ENCODE measurements at regions not wholly inside any gene's neighbourhood (a gene's known extent, or its start where the extent isn't known, plus 50 kb on each side); places are given as distances from the start of the nearest gene placed in this dataset.
A peak's percentile ranks its signal among the peaks of the same experiment; 100 is the strongest.

- TF ChIP-seq EZH2 (IDR thresholded peaks at IDR 0.05; ENCODE audit: low read depth, unreplicated experiment) (no peak), POLR2AphosphoS5 (IDR thresholded peaks at IDR 0.05; ENCODE audit: low read depth) (no peak), REST (IDR thresholded peaks at IDR 0.05; ENCODE audit: unreplicated experiment) (no peak), ZNF331 (CRISPR knock-in tag; IDR thresholded peaks at IDR 0.05; ENCODE audit: low read depth) (no peak), JUNB (IDR thresholded peaks at IDR 0.05; ENCODE audit: unreplicated experiment) (no peak)
Measured at GRCh38 chr15:81747026-81747425, 298.8 kb downstream of the MEX3B start (continued).

DNA sequence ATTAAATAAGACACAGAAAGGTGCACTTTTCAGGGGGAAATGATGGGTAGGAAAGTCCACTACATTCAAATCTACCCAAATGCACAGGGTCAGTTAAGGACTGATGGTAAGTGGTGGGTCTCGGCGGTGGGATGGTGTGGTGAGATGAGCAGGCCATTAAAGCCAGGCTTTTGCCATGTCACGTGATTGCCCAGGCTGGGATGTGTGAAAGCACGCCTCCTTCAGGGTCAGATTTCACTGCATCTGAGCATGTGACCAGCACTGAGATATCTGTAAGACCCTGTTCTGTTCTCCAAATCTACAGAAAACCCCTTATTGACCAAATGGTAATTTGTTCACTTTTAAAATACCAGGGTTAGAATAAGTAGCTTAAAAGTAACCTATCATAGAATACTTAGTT, 301.5 kb downstream of the MEX3B start:
- peak; percentile 67 for ATAC-seq
- Histone ChIP-seq H4K20me1 (replicated peaks; ENCODE audit: insufficient read depth) (0 out of 2 replicates have a peak, but pooled peaks cover 2% of the 10 kb centered on the region), H2AFZ (no peak overlapping the region), H3K27ac (ENCODE audit: low read depth) (no peak overlapping the region), H3K4me3 (no peak overlapping the region), H3K79me2 (replicated peaks; ENCODE audit: insufficient read depth) (no peaks in the 10 kb centered on the region), H3K36me3 (ENCODE audit: insufficient read depth) (no peaks in the 10 kb centered on the region), H3K4me1 (ENCODE audit: insufficient read depth) (no peaks in the 10 kb centered on the region), H3K4me2 (no peak overlapping the region), H3F3A (replicated peaks; ENCODE audit: low read depth) (no peaks in the 10 kb centered on the region), H3K27me3 (ENCODE audit: insufficient read depth) (no peaks in the 10 kb centered on the region), H3K9me2 (ENCODE audit: insufficient read depth) (no peaks in the 10 kb centered on the region)
- peak; percentile 56 for DNase-seq (ENCODE audit: low spot score)
- H3K4me3 Mint-ChIP-seq = no peak overlapping the region
- H3K27ac Mint-ChIP-seq = no peak overlapping the region
- peaks cover 2% of the 10 kb centered on the region; the same call in 2 of the 3 replicates for H3K4me1 Mint-ChIP-seq
- TF ChIP-seq, protein P1, sequence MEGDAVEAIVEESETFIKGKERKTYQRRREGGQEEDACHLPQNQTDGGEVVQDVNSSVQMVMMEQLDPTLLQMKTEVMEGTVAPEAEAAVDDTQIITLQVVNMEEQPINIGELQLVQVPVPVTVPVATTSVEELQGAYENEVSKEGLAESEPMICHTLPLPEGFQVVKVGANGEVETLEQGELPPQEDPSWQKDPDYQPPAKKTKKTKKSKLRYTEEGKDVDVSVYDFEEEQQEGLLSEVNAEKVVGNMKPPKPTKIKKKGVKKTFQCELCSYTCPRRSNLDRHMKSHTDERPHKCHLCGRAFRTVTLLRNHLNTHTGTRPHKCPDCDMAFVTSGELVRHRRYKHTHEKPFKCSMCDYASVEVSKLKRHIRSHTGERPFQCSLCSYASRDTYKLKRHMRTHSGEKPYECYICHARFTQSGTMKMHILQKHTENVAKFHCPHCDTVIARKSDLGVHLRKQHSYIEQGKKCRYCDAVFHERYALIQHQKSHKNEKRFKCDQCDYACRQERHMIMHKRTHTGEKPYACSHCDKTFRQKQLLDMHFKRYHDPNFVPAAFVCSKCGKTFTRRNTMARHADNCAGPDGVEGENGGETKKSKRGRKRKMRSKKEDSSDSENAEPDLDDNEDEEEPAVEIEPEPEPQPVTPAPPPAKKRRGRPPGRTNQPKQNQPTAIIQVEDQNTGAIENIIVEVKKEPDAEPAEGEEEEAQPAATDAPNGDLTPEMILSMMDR (conservative IDR thresholded peaks at IDR 0.05; ENCODE audit: low read depth in 2 of 2) = peak in 1 of 2 experiments; percentile 17; a peak in 1 of 4 replicates
- TF ChIP-seq STAT1 (IDR thresholded peaks at IDR 0.05; ENCODE audit: unreplicated experiment) = no peak
- H3K9me3 Mint-ChIP-seq = peaks cover 3% of the 10 kb centered on the region; the same call in 2 of the 3 replicates
- peaks cover 4% of the 10 kb centered on the region; the same call in 2 of the 3 replicates for H3K36me3 Mint-ChIP-seq (ENCODE audit: low read depth)
- H3K27me3 Mint-ChIP-seq (ENCODE audit: insufficient read depth, low read depth, poor library complexity) = no peaks in the 10 kb centered on the region

- no peak overlapping the region for H3K27ac Mint-ChIP-seq
- Histone ChIP-seq H3K79me2 (replicated peaks; ENCODE audit: insufficient read depth) (no peaks in the 10 kb centered on the region; the same call in 1 of the 2 replicates), H3K4me3 (no peak overlapping the region), H3K4me2 (no peak overlapping the region), H3K27ac (ENCODE audit: low read depth) (no peak overlapping the region), H2AFZ (no peak overlapping the region), H3K36me3 (ENCODE audit: insufficient read depth) (no peaks in the 10 kb centered on the region), H3K9me2 (ENCODE audit: insufficient read depth) (0 out of 2 replicates have a peak, but pooled peaks cover 3% of the 10 kb centered on the region), H4K20me1 (replicated peaks; ENCODE audit: insufficient read depth) (no peaks in the 10 kb centered on the region), H3K4me1 (ENCODE audit: insufficient read depth) (no peaks in the 10 kb centered on the region), H3K27me3 (ENCODE audit: insufficient read depth) (no peaks in the 10 kb centered on the region), H3F3A (replicated peaks; ENCODE audit: low read depth) (no peaks in the 10 kb centered on the region)
- H3K4me1 Mint-ChIP-seq = peaks cover 2% of the 10 kb centered on the region; the same call in 2 of the 3 replicates
- H3K9me3 Mint-ChIP-seq = peaks cover 12% of the 10 kb centered on the region
- DNase-seq (ENCODE audit: low spot score) = no peak
- H3K27me3 Mint-ChIP-seq (ENCODE audit: insufficient read depth, low read depth, poor library complexity) = no peaks in the 10 kb centered on the region
- H3K4me3 Mint-ChIP-seq = no peak overlapping the region
- H3K36me3 Mint-ChIP-seq (ENCODE audit: low read depth) = peaks cover 12% of the 10 kb centered on the region; the same call in 2 of the 3 replicates
- ATAC-seq = no peak
- TF ChIP-seq, protein P1 (conservative IDR thresholded peaks at IDR 0.05; ENCODE audit: low read depth in 2 of 2) = no peak
- TF ChIP-seq NANOG (IDR thresholded peaks at IDR 0.05; ENCODE audit: borderline replicate concordance) (no peak), STAT1 (IDR thresholded peaks at IDR 0.05; ENCODE audit: unreplicated experiment) (no peak), ZNF331 (CRISPR knock-in tag; IDR thresholded peaks at IDR 0.05; ENCODE audit: low read depth) (no peak), ZNF114 (CRISPR knock-in tag; IDR thresholded peaks at IDR 0.05) (no peak), EZH2 (IDR thresholded peaks at IDR 0.05; ENCODE audit: low read depth, unreplicated experiment) (no peak), CREB1 (CRISPR knock-in tag; IDR thresholded peaks at IDR 0.05; ENCODE audit: low read depth) (no peak), POLR2AphosphoS5 (IDR thresholded peaks at IDR 0.05; ENCODE audit: low read depth) (no peak)
- TF ChIP-seq, protein P2, sequence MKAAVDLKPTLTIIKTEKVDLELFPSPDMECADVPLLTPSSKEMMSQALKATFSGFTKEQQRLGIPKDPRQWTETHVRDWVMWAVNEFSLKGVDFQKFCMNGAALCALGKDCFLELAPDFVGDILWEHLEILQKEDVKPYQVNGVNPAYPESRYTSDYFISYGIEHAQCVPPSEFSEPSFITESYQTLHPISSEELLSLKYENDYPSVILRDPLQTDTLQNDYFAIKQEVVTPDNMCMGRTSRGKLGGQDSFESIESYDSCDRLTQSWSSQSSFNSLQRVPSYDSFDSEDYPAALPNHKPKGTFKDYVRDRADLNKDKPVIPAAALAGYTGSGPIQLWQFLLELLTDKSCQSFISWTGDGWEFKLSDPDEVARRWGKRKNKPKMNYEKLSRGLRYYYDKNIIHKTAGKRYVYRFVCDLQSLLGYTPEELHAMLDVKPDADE (IDR thresholded peaks at IDR 0.05) = no peak
Measured at GRCh38 chr15:81740416-81740815, 305.4 kb downstream of the MEX3B start.

Data from GM23338 (cell line).